ENCODE measurements at regions not wholly inside any gene's neighbourhood (a gene's known extent, or its start where the extent isn't known, plus 50 kb on each side); places are given as distances from the start of the nearest gene placed in this dataset.

GRCh38 chr4:174438711-174439110 lies 83.6 kb downstream of the HPGD start:
- no peak for DNase-seq (ENCODE audit: low read depth)

DNA sequence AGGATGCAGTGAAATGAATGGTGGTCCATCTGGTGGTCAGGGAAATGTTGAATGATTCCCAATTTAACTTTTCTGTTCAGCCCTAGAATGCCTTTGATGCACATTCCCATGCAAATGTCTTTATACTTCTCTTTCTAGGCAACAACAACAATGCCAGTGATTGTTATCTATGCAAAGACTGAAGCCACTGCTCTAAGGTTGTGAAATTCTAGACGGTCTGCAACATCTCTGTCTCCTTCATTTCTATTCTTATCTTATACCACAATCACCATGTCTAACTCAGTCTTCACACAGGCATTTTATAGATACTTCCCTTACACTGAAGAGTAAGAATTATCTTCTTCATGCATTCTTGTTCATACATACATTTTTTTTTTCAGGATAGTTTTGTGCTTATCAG lies 84.5 kb downstream of the HPGD start:
- peak; percentile 8 for DNase-seq (ENCODE audit: low read depth)

DNA sequence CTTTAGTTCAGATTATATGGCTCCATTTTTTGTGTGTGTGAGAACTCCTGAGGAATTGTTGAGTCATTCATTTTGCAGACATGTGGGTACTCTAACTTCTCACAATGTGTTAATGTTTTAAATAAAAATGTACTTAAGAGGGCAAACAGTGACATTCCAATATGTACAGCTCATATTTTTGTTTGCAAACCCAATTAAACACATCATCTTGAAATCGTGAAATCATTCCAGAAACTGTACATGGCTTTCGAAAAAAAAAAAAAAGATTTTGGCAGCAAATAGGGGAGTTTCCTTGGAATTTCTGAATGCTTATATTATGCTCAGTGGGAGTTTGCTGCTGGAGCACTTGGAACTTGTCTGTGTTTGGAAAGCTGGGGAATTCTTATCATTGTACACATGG lies 85.0 kb downstream of the HPGD start:
- peak; percentile 65 for DNase-seq (ENCODE audit: low read depth)

DNA sequence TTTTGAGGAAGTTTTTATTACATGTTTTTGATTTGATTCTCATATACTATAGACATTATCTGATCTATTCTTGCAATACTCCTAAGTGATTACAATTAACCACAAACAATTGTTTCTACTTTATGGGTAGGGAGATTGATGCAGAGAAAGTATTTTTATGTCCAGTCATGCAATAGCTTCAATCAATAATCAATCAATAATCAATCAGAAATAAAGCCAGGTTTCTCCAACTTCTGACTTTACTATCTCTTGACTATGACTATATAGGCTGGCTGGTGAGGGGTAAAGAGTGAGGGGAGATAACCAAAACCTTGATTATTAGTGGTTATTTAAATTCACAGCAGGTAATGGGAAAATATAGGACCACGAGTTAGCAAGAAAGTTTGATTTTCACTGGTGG lies 85.9 kb downstream of the HPGD start:
- no peak for DNase-seq (ENCODE audit: low read depth)

GRCh38 chr4:174435974-174436373 lies 86.3 kb downstream of the HPGD start:
- DNase-seq (ENCODE audit: low read depth) = no peak

DNA sequence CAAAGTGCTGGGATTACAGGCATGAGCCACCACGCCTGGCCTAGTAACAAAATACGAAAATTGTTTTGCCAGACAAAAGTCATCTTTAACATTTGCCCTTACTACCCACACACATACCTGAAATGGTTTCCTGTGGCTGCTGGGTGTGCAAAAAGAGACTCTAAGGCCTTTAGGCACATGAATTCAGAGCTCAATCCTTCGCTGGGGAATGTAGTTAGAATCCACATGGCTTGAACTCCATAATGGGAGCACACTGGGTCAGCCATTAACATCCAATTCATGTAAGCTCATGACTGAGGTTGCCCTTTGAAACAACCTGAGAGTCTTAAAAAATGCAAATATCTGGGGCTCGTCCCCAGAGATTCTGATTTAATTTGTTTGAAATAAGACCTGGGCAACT lies 87.8 kb downstream of the HPGD start:
- no peak for DNase-seq (ENCODE audit: low read depth)

DNA sequence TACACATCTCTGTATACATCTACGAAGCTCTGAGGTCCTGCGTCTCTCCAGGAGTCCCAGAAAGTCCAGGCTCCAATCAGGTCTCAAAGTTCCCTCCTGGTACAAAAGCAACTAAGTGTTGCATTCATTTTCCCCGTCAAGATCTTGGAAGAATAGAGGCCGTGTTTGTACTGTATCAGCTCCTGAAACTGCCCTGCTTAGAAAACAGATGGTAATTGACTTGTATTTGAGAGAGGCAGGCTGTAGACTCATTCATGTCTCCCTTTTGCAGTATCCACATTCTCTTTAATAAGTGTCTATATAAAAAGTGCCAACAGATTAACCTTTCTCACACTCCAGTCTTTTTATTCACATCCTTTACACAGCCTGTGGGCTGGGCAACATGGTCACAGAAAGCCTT lies 91.7 kb downstream of the HPGD start:
- DNase-seq (ENCODE audit: low read depth) = no peak

- no peak for DNase-seq (ENCODE audit: low read depth)
These were observed 92.4 kb downstream of the HPGD start for GRCh38 chr4:174429701-174430410.

DNA sequence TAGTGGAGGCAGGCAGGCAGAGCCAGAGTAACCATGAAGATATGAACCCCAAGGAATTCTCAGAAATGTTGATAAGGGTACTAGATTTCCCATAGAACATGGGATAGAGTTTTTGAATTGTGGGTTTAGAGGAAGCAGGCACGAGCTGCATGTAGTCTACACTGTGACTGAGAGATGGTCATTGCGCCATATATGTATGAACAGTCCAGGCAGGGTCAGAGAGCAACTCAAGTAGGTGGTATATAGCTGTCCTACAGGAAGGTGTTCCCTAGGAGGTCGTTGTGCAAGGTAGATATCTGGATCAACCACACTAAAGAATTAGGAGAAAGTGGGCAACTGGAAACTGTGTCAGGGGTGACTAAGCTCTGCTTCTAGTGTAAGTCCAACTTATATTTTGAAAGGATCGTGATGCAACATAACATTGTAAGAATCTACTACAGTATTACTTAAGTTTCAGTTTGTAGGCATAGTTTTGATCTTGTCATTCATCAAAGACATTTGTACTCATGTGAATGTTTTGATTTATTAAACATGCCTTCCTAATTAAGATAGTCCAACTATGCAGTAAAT lies 94.6 kb downstream of the HPGD start:
- no peak for DNase-seq (ENCODE audit: low read depth)

- DNase-seq (ENCODE audit: low read depth) = no peak
These were observed 96.6 kb downstream of the HPGD start for GRCh38 chr4:174425669-174426068.

- peak; percentile 38 for DNase-seq (ENCODE audit: low read depth)
These were observed 98.9 kb downstream of the HPGD start for GRCh38 chr4:174423257-174423944.

GRCh38 chr4:174422893-174423256 lies 99.4 kb downstream of the HPGD start:
- no peak for DNase-seq (ENCODE audit: low read depth)

DNA sequence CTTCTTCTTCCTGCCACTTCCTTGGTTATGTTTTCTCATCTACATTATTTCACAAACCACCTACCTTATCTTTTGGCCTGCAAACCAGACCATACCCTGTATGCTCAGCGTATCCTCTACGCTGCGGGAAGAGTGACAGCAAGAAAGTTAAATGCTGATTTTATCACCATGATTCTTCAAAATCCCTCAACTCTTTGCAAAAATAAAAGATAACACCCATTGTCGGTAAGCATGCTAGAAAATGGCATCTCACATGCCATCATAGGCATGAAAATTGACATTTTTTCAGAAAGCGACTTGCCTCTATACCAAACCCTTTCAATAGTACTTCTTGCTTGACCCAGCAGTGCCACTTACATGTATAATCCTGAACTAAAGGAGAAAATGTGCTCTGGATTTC lies 102.0 kb downstream of the HPGD start:
- DNase-seq (ENCODE audit: low read depth) = no peak

- no peak for DNase-seq (ENCODE audit: low read depth)
These were observed 103.6 kb downstream of the HPGD start for GRCh38 chr4:174418640-174419212.

- DNase-seq (ENCODE audit: low read depth) = no peak
These were observed 113.3 kb downstream of the HPGD start for GRCh38 chr4:174408841-174409552.

- no peak for DNase-seq (ENCODE audit: low read depth)
These were observed 115.9 kb downstream of the HPGD start for GRCh38 chr4:174406383-174406782.

DNA sequence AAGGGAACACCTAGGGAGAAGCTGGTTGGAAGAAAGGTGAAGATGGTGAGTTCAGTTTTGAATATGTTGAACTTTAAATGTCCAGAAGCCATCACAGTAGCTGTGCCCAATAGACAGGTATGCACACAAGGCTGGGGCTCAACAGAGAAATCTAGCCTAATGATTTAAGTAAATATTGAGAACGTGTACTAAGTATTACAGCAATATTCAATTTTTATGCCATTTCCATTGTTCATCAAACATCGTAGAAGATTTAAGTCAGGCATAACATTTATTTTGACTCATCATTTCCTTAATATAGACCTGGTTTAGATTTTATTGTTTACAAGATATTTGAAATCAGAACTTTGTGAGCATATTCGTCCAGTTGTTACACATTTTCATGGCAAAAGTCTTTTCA lies 116.4 kb downstream of the HPGD start:
- DNase-seq (ENCODE audit: low read depth) = no peak

GRCh38 chr4:174404677-174405076 lies 117.6 kb downstream of the HPGD start:
- no peak for DNase-seq (ENCODE audit: low read depth)

GRCh38 chr4:174403177-174403543 lies 119.1 kb downstream of the HPGD start:
- no peak for DNase-seq (ENCODE audit: low read depth)

DNA sequence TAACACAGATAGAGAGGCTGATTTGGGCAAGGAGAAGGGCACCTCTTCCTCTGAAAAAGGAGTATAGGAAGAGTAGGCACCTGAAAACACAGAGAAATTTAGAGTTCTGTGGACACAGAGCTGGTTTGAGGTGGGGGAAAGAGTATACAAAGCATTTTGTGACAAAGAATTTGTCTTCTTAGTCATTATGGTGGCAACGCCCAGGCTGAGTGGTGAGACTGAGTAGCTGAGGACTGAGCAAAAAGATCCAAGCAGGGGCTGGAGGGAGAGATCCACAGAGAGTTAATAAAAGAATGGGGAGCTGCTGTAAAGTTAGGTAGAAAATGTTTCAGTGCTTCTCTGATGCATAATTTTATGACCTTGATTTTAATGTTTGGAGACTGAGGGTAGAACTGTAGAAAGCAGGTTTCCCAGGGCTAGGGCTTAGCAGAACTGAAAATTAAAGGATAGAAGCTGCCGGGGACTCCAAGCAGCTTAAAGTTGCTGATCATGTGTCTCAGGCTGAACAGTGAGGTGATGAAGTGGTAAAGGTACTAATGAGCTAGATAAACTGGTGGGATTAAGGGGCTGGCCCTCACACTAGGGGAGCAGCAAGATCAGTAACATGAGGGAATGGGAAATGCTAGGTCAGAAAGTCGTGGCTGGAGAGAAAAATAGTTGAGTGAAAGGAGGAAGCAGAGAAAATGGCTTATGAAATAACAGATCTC lies 118.9 kb downstream of the CEP44 start:
- DNase-seq (ENCODE audit: low read depth) = no peak

- DNase-seq (ENCODE audit: low read depth) = no peak
These were observed 117.9 kb downstream of the CEP44 start for GRCh38 chr4:174401471-174402130.
